NCI-H748 treated with DMSO at 0.1 percent for 48 hours (cell line): ENCODE measurements at regions not wholly inside any gene's neighbourhood (a gene's known extent, or its start where the extent isn't known, plus 50 kb on each side); places are given as distances from the start of the nearest gene placed in this dataset.

ENCODE experiments used
- DNase-seq: peaks from one replicate; lab custom pipeline; 2025; lab: John Stamatoyannopoulos, UW

- no peak for DNase-seq
Observed at GRCh38 chrX:106510713-106511403, 100.9 kb upstream of the RADX start.
